Fibroblast of skin of left quadriceps (primary cell): ENCODE measurements at regions not wholly inside any gene's neighbourhood (a gene's known extent, or its start where the extent isn't known, plus 50 kb on each side); places are given as distances from the start of the nearest gene placed in this dataset.
"Not testable (repeated sequence)": the region's sequence is repeated elsewhere in the genome, so short reads cannot be mapped to it uniquely, and the experiment has no call there.

Experiments used
- DNase-seq, 2 experiments: peaks; one replicate each; pipeline ENCODE4 v3.0.0-alpha.2; 2013; ENCODE audit warnings: low read depth in 2 of 2

GRCh38 chr7:131076711-131077181, 250.9 kb upstream of the MKLN1 start:
- DNase-seq, result no peak

GRCh38 chr7:131077735-131078134, 249.9 kb upstream of the MKLN1 start:
- DNase-seq, result no peak

GRCh38 chr7:131080754-131081153, 246.9 kb upstream of the MKLN1 start:
- no peak for DNase-seq

DNA sequence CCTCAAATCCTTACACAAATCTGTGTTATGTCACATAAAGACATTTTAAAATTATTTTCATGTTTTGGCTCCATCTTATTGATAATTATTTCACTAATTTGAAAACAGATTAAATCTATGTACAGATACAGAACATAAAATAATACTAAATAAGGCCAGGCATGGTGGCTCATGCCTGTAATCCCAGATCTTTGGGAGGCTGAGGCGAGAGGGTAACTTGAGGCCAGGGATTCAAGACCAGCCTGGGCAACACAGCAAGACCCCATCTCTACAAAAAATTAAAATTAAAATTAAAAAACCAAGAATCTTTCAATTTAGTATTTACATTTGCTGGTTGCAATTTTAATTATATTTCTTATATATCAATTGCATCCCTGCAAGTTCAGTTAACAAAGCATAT, 246.4 kb upstream of the MKLN1 start:
- no peak for DNase-seq

DNA sequence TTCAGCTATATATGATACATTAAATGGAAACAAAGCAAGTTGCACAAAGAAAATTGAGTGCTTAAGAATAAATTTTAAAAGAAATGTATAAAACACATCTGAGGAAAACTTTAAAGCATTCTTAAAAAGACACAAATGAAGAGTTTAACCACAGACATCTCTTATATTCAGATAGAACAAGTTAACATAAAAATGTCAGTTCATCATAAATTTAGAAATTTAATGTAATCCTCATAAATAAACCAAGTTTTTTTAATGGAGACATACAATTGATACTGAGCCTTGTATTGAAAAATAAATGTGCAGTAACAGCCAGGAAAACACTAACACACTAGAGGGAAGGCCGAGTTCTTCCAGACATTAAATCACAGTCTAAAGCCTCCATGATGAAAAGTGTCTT, 243.9 kb upstream of the MKLN1 start:
- no peak for DNase-seq

GRCh38 chr7:131084336-131084735, 243.3 kb upstream of the MKLN1 start:
- not testable (repeated sequence) for DNase-seq

- no peak for DNase-seq
Observed at GRCh38 chr7:131087756-131088658, 239.7 kb upstream of the MKLN1 start.

DNA sequence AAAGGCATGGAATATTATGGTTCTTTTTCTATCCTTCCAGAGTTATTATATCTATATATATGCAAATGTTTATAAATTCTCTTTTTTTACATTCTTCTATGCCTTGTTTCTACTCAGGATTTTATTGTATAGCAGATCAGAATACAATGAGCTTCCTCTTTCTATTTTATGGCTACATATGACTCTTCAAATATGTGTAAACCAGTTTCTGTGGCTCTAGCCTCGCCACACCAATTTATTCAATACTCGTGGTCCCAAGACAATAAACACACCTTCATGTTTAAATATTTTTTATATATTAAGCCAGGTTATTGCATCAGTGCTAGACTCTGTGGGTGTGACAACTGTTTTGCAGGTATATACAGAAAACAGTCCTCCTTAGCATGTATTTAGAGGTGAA, 237.5 kb upstream of the MKLN1 start:
- no peak for DNase-seq

- no peak for DNase-seq
Observed at GRCh38 chr7:131090886-131091692, 236.6 kb upstream of the MKLN1 start.

GRCh38 chr7:131094685-131095084, 233.0 kb upstream of the MKLN1 start:
- no peak for DNase-seq

- no peak for DNase-seq
Observed at GRCh38 chr7:131095346-131095745, 232.3 kb upstream of the MKLN1 start.

DNA sequence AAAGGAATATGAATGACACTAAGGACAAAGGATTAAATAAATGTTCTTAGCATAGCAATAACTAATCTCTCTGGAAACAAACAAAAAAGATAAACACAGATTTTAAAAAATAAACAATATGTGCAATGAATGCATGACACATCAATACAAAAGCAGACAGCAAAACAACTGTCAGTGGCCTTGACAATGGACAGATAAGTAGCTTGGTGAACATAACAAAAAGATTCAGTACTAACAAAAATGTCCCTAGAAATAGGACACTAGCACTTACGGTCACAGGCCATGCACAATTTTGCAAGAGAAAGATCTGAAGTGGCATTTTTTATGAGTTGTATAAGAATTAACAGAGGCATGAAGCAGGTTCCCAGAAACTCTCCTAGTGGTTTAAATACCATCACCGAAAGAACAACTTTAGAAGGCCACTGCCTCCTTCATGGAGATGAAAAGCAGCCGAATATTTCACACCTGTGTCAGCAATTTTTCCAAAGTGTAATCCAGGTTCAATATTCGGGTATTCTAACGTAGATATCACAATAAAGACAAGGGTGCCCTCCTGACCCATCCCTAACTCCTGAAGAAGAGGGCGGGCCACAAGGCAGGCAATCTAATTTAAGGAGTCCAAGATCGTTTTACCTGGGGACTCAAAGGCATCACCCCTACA, 231.3 kb upstream of the MKLN1 start:
- DNase-seq, result no peak

DNA sequence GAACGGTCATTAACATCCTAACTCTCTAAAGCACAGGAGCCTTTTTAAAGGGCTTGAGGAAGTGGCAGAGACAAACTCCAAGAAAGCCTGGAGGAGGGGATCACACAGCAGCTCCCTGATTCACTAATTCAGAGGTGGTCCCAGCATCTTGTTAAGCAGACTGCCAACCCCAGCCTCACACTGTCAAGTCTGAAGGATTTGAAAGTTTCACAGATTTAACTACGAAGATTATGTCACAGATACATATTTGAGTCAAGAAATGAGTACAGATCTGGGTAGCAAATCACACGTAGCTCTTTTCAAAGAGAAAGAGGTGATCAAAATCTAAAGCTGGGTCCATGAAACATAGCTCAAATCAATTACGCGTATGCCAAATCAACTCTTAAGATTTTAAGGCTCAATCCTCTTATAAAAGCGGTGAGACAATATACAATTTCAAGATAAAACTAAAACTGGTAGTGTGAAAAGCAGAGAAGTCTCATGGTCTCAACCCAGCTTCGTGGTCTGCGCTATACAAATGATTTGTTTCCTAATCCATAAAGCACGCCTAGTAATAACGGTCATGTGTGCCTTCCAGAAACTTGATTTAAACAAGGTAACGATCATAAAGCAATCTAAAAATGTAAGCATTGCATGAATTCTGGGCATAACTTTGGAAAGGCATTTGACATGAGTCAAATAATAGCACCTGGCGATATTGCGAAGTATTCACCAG, 229.9 kb upstream of the MKLN1 start:
- no peak for DNase-seq

DNA sequence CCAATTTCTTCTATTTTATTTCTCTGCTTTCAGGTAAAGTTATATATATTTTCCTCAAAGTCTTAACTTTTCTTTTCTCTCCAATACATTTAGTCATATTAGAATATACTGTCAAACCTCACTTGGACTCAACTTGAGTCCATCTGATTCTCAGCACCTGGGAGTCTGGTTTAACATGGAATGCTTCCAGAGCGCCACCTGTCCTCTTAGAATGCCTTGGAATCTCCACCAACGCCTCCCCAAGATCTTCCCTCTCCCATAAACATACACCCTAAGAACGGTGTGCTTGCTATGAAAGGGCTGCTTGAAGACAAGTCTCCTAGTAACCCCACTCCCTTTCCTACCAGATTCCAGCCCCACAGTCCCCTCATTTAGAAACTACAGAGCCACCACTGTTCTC, 229.1 kb upstream of the MKLN1 start:
- no peak for DNase-seq

GRCh38 chr7:131100357-131101054, 227.2 kb upstream of the MKLN1 start:
- no peak for DNase-seq

DNA sequence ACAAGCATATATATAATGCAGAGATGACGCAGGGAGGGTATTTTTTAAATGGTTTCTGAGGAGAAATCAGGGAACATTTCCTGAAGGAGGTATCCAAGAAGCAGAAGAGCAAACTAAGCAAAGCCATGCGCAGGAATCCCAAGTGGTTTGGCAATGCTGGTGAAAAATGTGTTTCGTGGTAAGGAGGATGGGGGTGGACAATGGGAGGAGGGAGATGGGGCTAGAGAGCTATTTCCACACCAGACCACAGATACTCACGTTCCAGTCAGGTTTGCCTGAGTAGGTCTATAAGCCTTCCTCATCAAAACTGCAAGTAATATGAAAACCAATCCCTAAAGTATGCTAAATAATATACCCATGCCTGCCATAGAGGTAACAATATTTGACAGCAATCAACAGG, 223.7 kb upstream of the MKLN1 start:
- DNase-seq, result peak; percentile 83 to 86

DNA sequence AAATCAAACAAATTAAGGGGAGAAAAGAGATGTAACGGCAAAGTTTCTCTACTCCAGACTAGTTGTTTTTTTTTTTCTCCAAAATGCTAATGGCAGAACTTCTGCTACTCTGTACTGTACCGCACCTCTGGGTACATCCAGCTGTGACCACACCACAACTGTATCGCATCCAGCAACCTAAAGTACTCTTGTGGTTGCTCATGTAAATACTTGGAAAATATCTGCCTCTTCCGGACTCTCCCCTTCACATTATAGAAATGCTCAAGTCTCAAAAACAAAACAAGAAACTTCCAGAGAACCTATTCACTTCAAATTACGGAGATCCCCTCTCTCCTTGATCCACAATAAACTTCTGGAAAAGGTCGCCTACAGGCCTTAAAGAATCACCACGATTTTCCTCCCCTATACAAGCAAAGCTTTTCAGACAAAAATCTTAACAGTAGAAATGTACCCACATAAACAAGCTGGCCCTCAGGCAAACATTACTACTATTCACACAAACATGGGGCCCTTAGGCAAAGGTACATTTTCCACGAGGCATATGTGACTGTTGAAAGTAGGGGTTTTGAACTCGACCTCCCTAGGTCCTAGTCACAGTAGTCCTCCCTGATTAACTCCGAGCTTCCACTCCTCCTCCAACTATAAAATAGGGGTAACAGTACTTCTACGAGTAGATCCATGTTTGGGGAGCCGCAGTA, 222.9 kb upstream of the MKLN1 start:
- no peak for DNase-seq

DNA sequence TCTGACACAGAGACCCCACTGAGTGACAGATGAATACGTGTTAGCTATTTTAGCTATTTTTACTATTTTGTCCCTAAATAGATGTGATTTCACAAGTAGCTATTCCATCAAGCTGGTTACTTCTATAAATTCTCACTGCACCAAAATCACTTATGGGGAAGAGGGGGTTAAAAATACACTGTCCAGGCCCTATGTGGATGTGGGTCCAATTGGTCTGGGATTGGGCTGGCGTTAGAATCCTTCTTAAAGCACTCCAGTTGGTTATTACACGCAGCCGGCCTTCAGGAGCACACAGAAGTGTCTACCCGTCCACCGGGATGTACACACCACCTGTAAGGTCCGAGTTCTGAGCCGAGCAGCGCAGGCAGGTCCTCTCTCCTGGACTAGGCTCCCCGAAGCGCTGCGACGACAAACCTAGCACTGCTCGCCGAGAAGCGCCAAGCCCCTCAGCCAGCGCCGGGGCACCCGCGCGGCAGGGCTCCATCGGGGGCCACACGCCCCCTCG, 222.3 kb upstream of the MKLN1 start:
- DNase-seq, result no peak

DNA sequence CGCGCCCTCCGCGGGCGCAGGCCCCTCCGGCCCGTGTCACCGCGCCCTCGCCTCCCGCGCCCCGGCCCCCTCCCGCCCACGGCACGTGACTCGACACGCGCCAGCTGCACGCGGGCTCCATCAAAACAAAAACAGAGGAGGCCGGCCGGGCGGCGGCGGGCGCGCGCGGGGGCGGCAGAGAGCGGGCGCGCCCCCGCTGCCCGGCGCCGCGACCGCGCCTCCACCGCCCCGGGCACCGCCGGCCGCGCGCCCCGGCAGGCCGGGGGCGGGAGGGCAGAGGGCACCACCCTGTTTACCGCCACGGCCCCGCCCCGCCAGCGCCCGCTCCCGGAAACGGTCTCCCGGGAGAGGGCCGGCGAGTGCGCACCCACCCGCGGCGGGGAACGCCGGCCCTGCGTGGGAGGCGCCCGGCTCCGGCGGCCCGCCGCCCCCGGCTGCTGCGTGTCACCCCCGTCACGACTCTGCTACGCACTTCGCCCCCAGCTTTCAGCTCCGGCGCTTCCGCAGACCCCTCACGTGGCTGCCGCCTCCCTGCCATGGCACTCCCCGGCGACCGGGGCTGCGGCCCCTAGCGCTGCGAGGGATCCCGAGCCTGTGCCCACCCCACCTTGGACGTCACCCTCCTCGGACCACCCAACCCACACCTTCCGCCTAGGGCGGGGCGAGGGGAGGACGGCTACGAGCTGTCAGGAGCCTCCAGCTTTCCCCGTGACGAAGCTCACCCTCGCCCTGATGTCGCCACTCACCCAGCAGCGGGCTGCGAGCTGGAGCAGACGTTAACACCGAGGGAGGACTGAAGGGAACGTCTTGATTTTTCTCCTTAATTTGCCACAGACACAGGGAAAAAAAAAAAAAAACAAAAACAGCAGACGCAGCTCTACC, 221.6 kb upstream of the MKLN1 start:
- no peak for DNase-seq
